ENCODE measurements at regions not wholly inside any gene's neighbourhood (a gene's known extent, or its start where the extent isn't known, plus 50 kb on each side); places are given as distances from the start of the nearest gene placed in this dataset.

- FAIRE-seq (no peak), DNase-seq (ENCODE audit: low spot score) (no peak)
These were observed 659.8 kb downstream of the IRX1 start for GRCh38 chr5:4255441-4255840.

DNA sequence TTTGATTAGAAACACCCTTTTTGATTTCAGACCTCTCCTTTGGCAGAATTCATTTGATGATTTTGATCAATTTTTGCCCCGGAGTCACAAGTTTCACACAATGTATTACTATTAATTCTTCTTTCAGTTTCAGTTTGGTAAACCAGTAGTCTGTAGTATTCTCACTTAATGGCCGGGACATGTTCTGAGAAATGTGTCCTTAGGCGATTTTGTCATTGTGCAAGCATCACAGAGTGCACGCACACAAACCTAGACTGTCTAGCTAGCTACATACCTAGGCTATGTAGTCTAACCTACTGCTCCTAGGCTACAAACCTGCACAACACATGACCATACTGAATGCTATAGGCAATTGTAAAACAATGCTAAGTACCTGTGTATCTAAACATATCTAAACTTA is 662.5 kb downstream of the IRX1 start:
- no peak for FAIRE-seq

GRCh38 chr5:4271193-4271592 is 675.6 kb downstream of the IRX1 start:
- DNase-seq (ENCODE audit: low spot score) (no peak), FAIRE-seq (no peak)

More for the DNA sequence above, 662.5 kb downstream of the IRX1 start:
- DNase-seq (ENCODE audit: low spot score) = no peak

DNA sequence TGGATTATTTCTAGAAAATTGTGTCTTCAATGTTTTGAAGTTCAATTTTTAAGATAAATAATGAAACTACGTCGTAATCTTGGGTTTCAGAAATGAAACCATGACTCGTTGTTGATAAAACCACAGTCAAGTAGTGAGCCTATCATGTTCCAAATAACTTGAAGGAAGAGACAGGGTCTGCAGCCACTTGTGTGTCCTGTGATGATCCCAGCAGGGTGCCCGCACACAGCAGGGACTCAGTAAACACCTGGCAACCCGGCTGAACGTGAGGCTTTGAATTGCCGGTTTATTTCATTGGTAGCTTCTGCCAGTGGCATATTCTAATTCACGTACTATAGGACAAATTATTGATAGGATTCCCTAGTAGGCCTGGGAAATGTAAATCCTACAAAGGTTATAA is 679.6 kb downstream of the IRX1 start:
- no peak for FAIRE-seq
- no peak for DNase-seq (ENCODE audit: low spot score)

DNA sequence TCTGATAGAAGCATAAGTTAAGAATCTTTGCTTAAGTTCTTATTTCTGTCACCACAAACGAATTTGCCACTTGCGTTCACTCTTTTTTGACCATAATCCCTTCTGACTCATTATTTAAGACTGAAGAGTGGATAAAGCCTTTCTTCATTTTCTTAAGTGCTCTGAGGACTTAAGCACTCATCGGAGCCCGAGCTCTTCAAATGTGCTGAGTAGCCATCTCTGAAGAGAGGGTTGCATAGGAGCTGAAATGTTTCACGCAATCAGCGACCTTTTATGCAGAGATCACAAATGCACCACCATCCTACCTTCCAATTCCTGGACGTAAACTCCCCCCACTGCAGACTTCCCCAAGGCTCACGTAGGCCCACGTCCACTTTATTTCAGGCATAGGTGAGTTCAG is 699.2 kb downstream of the IRX1 start:
- FAIRE-seq = no peak
- DNase-seq (ENCODE audit: low spot score) = no peak

- DNase-seq (ENCODE audit: low spot score) (peak; percentile 54), FAIRE-seq (peak; percentile 9)
These were observed 700.2 kb downstream of the IRX1 start for GRCh38 chr5:4295663-4296339.

DNA sequence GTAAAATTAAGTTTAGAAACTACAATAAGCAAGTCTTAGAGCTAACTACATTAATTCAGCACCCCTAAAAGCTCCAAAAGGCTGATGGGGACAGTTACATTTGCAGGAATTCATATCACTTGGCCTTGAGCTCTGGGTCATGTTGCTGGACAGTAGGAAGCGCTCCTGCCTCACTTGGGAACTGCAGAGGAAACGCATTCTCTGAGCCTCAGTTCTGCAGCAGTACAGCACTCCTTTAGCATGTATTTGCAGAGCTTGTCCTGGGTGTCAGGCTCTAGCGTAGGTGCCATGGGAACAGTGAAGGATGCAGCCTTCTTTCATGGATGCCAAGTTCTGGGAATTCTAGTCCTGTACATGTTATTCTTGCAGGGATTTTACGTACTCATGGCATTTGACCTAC is 710.4 kb downstream of the IRX1 start:
- no peak for FAIRE-seq
- no peak for DNase-seq (ENCODE audit: low spot score)

DNA sequence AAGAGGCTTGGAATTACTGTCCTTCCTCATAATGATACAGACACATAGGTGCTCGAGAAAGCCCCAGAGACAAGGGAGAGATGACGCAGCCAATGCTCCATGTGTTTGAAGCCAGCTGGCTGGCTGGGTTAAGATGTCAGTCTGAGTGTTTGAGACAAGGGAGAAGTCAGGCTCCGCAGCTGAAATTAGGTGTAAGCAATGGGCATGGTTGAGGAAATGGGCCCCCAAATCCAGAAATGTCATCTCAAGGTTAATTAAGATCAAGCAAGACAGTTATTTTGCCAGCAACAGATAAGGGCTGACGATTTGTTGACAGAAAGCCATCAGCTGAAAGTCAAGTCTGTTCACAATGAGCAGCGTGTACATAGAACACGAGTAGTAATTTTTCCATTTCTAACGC is 713.4 kb downstream of the IRX1 start:
- DNase-seq (ENCODE audit: low spot score) = no peak
- FAIRE-seq = no peak

DNA sequence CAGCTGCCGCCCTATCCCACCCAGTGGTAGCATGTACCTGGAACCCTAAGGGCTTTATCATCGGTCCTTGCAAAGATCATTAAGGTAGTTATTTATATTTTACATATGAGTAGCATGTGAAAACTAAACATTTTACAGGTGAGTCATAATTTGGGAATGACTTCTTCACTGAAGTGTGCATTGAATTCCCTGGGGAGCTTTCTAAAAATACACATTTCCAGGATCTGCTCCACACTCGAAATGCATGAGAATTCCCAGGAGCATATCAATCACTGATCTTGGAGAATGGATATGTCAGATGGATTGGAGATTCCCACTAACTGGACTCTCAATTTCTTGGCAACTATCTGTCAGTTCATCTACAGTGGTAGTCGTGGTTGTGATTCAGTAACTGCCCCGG is 717.5 kb downstream of the IRX1 start:
- FAIRE-seq (no peak), DNase-seq (ENCODE audit: low spot score) (peak; percentile 35)

- FAIRE-seq = no peak
- no peak for DNase-seq (ENCODE audit: low spot score)
These were observed 724.0 kb downstream of the IRX1 start for GRCh38 chr5:4319478-4320128.

- FAIRE-seq (no peak), DNase-seq (ENCODE audit: low spot score) (no peak)
These were observed 734.7 kb downstream of the IRX1 start for GRCh38 chr5:4330327-4330726.

DNA sequence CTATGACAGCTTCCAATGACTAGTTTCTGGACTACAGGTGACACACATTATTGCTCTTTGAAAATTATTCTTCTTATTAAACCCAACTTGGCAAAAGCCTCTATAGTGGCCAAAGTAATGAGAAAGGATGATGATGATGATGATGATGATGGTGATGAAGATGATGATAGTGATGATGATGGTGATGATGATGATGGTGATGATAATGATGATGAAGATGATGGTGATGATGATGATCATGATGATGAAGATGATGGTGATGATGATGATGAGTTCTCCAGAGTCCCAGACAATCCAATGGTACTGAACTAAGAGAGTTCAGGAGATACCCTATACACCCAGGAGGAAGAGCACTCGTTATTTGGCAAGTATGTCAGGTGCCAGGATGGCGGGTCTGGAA is 739.4 kb downstream of the IRX1 start:
- FAIRE-seq = peak; percentile 44
- no peak for DNase-seq (ENCODE audit: low spot score)

DNA sequence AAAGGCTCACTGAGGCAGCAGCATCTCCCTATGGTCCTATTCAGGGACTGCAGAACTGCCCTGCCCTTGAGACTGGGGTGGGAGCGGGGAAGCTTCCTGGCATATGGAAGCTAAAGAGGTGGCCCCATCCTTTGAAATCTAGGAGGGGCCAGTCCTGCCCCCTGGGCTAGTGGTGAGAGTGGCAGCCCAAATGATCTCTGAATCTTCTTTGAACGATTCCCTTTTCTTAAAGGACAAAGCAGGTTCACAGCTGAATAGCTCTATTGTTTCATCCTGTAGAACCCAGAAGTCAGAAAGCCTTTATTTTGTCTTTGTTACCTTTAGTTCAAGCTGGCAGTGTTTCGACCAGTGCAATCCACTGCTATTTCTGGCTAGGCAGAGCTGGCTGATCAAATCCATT is 741.9 kb downstream of the IRX1 start:
- DNase-seq (ENCODE audit: low spot score) (no peak), FAIRE-seq (no peak)

DNA sequence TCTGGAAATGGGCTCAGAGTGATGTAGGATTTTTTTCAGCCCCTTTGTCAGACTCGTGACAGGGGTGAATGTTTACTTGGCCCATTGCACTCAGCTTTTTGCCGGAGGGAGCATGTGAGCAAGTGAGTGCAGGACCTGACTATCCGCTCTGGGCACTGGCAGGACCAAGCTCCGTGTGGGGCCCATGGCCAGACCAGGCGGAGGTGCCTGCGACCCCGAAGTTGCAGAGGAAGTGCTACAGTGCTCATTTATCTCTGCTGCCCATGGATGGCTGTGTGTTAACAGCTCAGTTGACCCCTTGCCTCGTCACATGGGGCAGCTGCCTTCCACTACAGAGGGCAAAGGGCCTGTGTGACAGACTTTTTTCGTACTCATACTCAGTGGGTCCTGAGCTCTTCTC is 744.3 kb downstream of the IRX1 start:
- DNase-seq (ENCODE audit: low spot score) (no peak), FAIRE-seq (no peak)

GRCh38 chr5:4345850-4346249 is 750.2 kb downstream of the IRX1 start:
- FAIRE-seq (no peak), DNase-seq (ENCODE audit: low spot score) (no peak)

DNA sequence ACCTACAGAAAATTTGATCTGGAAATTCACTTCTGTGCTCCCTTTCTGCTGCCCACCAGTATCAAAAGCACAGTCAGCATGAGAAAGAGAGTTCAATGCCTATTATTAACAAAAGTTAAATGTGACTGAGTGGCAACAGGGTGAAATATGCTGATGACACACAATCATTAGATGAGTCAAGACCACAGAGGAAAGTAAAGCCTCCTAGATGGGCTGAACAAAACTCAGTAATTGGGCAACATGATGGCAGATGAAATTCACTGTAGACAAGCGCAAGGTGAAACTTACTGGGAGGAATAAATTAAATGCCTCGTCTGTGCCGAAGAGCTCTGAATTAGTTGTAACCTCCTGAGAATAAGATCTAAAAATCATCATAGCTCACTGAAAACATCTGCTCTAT is 752.8 kb downstream of the IRX1 start:
- DNase-seq (ENCODE audit: low spot score) (peak; percentile 26), FAIRE-seq (no peak)

GRCh38 chr5:4348919-4349318 is 753.3 kb downstream of the IRX1 start:
- DNase-seq (ENCODE audit: low spot score) (no peak), FAIRE-seq (no peak)

DNA sequence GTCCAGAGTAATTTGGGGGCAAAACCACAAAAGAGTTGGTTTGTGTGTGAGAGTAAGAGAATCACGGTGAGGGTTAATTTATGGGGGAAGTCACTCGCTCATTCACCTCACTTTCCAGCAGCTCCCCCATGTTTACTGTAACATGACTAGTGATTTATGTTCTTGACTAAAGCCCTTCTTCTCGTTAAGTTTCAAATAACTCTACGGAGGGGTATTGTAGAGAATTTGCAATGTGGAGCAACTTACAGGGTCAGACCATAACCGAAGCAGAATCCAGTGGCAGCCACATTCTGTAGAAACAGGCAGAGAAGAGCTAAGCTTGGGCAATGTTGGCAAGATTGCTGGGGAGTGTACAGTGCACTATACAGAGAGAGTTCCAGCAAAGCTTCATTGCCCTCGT is 760.6 kb downstream of the IRX1 start:
- DNase-seq (ENCODE audit: low spot score) (no peak), FAIRE-seq (no peak)

DNA sequence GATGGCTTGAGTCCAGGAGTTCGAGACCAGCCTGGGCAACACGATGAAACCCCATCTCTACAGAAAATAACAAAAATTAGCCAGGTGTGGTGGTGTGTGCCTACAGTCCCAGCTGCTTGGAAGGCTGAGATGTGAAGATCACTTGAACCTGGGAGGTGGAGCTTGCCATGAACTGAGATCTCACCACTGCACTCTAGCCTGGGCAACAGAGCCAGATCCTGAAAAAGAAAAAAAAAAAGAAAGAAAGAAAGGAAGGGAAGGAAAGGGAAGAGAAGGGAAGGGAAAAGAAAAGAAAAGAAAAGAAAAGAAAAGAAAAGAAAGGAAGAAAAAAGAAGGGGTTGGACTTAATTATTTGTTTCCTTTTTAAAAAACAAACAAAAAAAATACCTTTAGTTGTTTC is 764.2 kb downstream of the IRX1 start:
- no peak for FAIRE-seq
- no peak for DNase-seq (ENCODE audit: low spot score)

DNA sequence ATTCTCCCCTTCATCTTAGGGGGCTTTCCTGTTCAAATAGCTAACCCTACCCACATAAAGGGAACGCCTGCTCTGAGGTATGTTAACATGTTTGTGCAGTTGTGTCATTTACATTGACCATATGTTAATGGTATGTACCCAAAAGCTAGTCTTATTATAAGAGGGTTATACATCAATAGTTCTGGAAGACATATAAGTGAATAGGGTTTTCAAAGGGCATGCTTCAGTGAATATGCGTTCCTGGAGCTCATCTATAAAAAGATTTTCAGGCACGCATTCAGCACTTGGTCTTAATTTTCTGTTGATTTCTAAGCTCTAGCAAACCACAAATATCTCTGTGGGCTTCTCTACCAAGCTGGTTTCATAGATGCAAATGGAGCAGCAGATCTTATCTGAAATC is 766.1 kb downstream of the IRX1 start:
- DNase-seq (ENCODE audit: low spot score) = no peak
- no peak for FAIRE-seq

- DNase-seq (ENCODE audit: low spot score) = no peak
- FAIRE-seq = no peak
These were observed 766.8 kb downstream of the IRX1 start for GRCh38 chr5:4362411-4362810.

GRCh38 chr5:4363045-4363444 is 767.4 kb downstream of the IRX1 start:
- DNase-seq (ENCODE audit: low spot score) = no peak
- no peak for FAIRE-seq

DNA sequence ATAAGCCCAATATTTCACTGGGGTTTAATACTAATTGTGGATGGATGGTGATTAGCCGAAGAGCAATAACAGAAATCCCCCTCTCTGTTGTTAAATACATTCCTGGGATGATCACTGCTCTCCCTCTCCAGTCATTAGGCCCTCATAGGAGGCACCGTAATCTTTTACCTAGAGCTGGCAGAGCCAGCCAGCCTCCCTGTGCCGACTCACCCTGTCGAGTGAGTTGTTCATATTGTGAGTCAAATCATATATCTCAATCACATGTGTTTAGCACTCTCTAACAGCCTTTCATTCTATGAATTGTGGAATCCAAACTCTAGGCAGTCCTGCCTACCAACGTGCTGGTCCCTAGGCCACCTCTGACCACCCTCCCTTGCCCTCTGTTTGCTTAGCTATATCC is 771.0 kb downstream of the IRX1 start:
- no peak for DNase-seq (ENCODE audit: low spot score)
- FAIRE-seq = no peak

Data from urothelium cell line (cell line).